Neural cell (in vitro differentiated cells): ENCODE measurements at regions not wholly inside any gene's neighbourhood (a gene's known extent, or its start where the extent isn't known, plus 50 kb on each side); places are given as distances from the start of the nearest gene placed in this dataset.

Experiments
- H2AFZ ChIP-seq: fragments of 200-600, 300-800 bp; sonication (generic), shearing (Covaris generic); 2 replicates; pipeline ENCODE4 v1.6.0; 2014; ENCODE audit warnings: low read depth, mild to moderate bottlenecking, antibody characterized with exemption, low read length, moderate library complexity
- H3F3A ChIP-seq: fragments of 200-600 bp; shearing (Covaris generic); 2 replicates; pipeline ENCODE4 v1.6.1; 2016; ENCODE audit warnings: mild to moderate bottlenecking, moderate library complexity, mixed read lengths, antibody characterized with exemption, low read length; ENCODE audit not compliant: insufficient read depth, poor library complexity, severe bottlenecking
- H3K27ac ChIP-seq: fragments of 200-600, 300-800 bp; sonication (generic), shearing (Covaris generic); 2 replicates; pipeline ENCODE4 v1.5.1; 2014; ENCODE audit warnings: mild to moderate bottlenecking, low read length, moderate library complexity
- H3K27me3 ChIP-seq: fragments of 300-800, 200-600 bp; sonication (generic), shearing (Covaris generic); 2 replicates; pipeline ENCODE4 v1.6.0; 2014; ENCODE audit warnings: mild to moderate bottlenecking, low read depth, low read length, moderate library complexity; ENCODE audit not compliant: insufficient read depth
- H3K36me3 ChIP-seq: fragments of 300-800, 200-600 bp; sonication (generic), shearing (Covaris generic); 2 replicates; pipeline ENCODE4 v1.5.1; 2014; ENCODE audit warnings: mild to moderate bottlenecking, antibody characterized with exemption, low read length, moderate library complexity; ENCODE audit not compliant: insufficient read depth
- H3K4me2 ChIP-seq: fragments of 300-800, 200-600 bp; sonication (generic), shearing (Covaris generic); 2 replicates; pipeline ENCODE4 v1.6.0; 2014; ENCODE audit warnings: mild to moderate bottlenecking, low read length
- H3K4me3 ChIP-seq: fragments of 300-800, 200-600 bp; sonication (generic), shearing (Covaris generic); 2 replicates; pipeline ENCODE4 v1.5.1; 2014; ENCODE audit warnings: mild to moderate bottlenecking, low read length, moderate library complexity
- H3K79me2 ChIP-seq: fragments of 200-600 bp; shearing (Covaris generic); replicated peaks from 2 replicates; pipeline ENCODE4 v1.6.0; 2014; ENCODE audit warnings: mild to moderate bottlenecking, low read length, moderate library complexity; ENCODE audit not compliant: insufficient read depth
- H3K9ac ChIP-seq: fragments of 300-800, 200-600 bp; sonication (generic), shearing (Covaris generic); 2 replicates; pipeline ENCODE4 v1.6.1; 2016; ENCODE audit warnings: mild to moderate bottlenecking, low read length, mixed read lengths
- H3K9me2 ChIP-seq: fragments of 200-600 bp; shearing (Covaris generic); 2 replicates; pipeline ENCODE4 v1.6.1; 2016; ENCODE audit warnings: mild to moderate bottlenecking, low read length, mixed read lengths; ENCODE audit not compliant: insufficient read depth
- H3K9me3 ChIP-seq: fragments of 200-600, 300-800 bp; sonication (generic), shearing (Covaris generic); 2 replicates; pipeline ENCODE4 v1.6.1; 2016; ENCODE audit warnings: mild to moderate bottlenecking, mixed run types, low read length, moderate library complexity, mixed read lengths
- H4K20me1 ChIP-seq: fragments of 200-600 bp; shearing (Covaris generic); 2 replicates; pipeline ENCODE4 v1.6.1; 2016; ENCODE audit warnings: mild to moderate bottlenecking, mixed run types; ENCODE audit not compliant: insufficient read depth
- EP300 ChIP-seq: fragments of 450-650 bp; conservative IDR thresholded peaks from 2 replicates; pipeline ENCODE4 v1.6.1; 2014; ENCODE audit warnings: antibody characterized with exemption, mild to moderate bottlenecking, moderate library complexity; ENCODE audit not compliant: poor library complexity, severe bottlenecking
- EZH2 ChIP-seq: fragments of 200-600, 300-800 bp; shearing (Covaris generic), sonication (generic); IDR thresholded peaks from 2 replicates; pipeline ENCODE4 v1.6.1; 2014; ENCODE audit warnings: antibody characterized with exemption, low read length, borderline replicate concordance, mild to moderate bottlenecking; ENCODE audit not compliant: insufficient read depth, poor library complexity, severe bottlenecking
- MXI1 ChIP-seq: fragments of 450-650 bp; conservative IDR thresholded peaks from 2 replicates; pipeline ENCODE4 v1.6.1; 2014; ENCODE audit warnings: antibody characterized with exemption, mild to moderate bottlenecking; ENCODE audit not compliant: poor library complexity, severe bottlenecking
- POLR2AphosphoS5 ChIP-seq: IDR thresholded peaks from 2 replicates; pipeline ENCODE4 v1.6.1; 2012
- RAD21 ChIP-seq: fragments of 450-650 bp; conservative IDR thresholded peaks from 2 replicates; pipeline ENCODE4 v1.6.1; 2014; ENCODE audit warnings: antibody characterized with exemption, mild to moderate bottlenecking, moderate library complexity
- SMC3 ChIP-seq: fragments of 450-650 bp; conservative IDR thresholded peaks from 2 replicates; pipeline ENCODE4 v1.6.1; 2014; ENCODE audit warnings: antibody characterized with exemption, mild to moderate bottlenecking, moderate library complexity; ENCODE audit not compliant: poor library complexity
- TAF1 ChIP-seq: IDR thresholded peaks from 2 replicates; pipeline ENCODE4 v1.6.1; 2012; ENCODE audit warnings: low read depth
- TF ChIP-seq, protein P1 (sequence below): fragments of 450-650 bp; IDR thresholded peaks from 2 replicates; pipeline ENCODE4 v1.5.1; 2014; ENCODE audit warnings: antibody characterized with exemption, mild to moderate bottlenecking, moderate library complexity; ENCODE audit not compliant: poor library complexity, severe bottlenecking
- TF ChIP-seq, protein P2 (sequence below): IDR thresholded peaks from 2 replicates; pipeline ENCODE4 v1.6.1; 2012; ENCODE audit warnings: borderline replicate concordance

DNA sequence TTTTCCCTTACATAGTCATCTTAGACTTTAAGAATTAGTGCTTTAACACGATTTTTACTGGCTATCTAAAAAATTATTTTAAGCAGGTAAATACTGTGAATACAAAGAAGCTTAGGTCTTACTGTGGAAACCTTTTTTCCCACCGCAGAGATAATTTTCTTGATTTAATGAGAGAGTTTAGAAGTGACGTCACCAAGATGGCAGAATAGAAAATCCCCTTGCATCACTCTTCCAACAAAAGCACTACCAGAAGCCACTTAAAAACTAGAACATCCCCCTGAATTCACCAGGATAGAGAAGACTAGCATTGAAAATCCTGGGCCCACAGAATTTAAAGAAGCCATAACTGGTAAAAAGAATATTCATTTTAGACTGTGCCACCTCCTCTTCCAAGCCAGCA is 375.4 kb upstream of the PTCHD4 start:
- Histone ChIP-seq H3K9me2 (no peaks in the 10 kb centered on the region), H3K4me2 (no peak overlapping the region)
- TF ChIP-seq, protein P1, sequence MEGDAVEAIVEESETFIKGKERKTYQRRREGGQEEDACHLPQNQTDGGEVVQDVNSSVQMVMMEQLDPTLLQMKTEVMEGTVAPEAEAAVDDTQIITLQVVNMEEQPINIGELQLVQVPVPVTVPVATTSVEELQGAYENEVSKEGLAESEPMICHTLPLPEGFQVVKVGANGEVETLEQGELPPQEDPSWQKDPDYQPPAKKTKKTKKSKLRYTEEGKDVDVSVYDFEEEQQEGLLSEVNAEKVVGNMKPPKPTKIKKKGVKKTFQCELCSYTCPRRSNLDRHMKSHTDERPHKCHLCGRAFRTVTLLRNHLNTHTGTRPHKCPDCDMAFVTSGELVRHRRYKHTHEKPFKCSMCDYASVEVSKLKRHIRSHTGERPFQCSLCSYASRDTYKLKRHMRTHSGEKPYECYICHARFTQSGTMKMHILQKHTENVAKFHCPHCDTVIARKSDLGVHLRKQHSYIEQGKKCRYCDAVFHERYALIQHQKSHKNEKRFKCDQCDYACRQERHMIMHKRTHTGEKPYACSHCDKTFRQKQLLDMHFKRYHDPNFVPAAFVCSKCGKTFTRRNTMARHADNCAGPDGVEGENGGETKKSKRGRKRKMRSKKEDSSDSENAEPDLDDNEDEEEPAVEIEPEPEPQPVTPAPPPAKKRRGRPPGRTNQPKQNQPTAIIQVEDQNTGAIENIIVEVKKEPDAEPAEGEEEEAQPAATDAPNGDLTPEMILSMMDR = no peak
- TF ChIP-seq EZH2 (no peak), EP300 (no peak), RAD21 (no peak), SMC3 (no peak), POLR2AphosphoS5 (no peak), TAF1 (no peak), MXI1 (no peak)
- TF ChIP-seq, protein P2, sequence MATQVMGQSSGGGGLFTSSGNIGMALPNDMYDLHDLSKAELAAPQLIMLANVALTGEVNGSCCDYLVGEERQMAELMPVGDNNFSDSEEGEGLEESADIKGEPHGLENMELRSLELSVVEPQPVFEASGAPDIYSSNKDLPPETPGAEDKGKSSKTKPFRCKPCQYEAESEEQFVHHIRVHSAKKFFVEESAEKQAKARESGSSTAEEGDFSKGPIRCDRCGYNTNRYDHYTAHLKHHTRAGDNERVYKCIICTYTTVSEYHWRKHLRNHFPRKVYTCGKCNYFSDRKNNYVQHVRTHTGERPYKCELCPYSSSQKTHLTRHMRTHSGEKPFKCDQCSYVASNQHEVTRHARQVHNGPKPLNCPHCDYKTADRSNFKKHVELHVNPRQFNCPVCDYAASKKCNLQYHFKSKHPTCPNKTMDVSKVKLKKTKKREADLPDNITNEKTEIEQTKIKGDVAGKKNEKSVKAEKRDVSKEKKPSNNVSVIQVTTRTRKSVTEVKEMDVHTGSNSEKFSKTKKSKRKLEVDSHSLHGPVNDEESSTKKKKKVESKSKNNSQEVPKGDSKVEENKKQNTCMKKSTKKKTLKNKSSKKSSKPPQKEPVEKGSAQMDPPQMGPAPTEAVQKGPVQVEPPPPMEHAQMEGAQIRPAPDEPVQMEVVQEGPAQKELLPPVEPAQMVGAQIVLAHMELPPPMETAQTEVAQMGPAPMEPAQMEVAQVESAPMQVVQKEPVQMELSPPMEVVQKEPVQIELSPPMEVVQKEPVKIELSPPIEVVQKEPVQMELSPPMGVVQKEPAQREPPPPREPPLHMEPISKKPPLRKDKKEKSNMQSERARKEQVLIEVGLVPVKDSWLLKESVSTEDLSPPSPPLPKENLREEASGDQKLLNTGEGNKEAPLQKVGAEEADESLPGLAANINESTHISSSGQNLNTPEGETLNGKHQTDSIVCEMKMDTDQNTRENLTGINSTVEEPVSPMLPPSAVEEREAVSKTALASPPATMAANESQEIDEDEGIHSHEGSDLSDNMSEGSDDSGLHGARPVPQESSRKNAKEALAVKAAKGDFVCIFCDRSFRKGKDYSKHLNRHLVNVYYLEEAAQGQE = no peak

DNA sequence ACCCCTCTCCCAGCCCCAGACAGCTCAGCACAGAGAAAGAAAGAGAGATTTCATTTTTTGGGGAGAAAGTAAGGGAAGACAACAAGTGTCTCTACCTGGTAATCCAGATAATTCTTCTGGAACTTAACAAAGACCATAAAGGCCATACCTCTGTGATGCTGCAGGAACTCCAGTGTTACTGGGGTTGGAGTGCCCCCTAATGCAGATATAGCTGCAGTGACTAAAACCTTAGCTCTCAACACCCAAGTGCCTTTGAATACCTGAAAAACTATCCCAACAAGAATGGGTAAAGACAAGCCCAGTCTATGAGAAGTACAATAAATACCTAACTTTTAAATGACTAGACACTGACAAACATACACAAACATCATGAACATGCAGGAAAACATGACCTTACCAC is 365.3 kb upstream of the PTCHD4 start:
- Histone ChIP-seq H3K27me3 (no peaks in the 10 kb centered on the region), H3K79me2 (no peaks in the 10 kb centered on the region), H3K36me3 (no peaks in the 10 kb centered on the region), H3K4me2 (no peak overlapping the region), H3K27ac (no peak overlapping the region), H3K9me3 (no peaks in the 10 kb centered on the region), H3K4me3 (no peak overlapping the region), H3F3A (no peaks in the 10 kb centered on the region), H2AFZ (no peak overlapping the region), H4K20me1 (no peaks in the 10 kb centered on the region), H3K9ac (no peak overlapping the region), H3K9me2 (no peaks in the 10 kb centered on the region)
- TF ChIP-seq POLR2AphosphoS5 (no peak), RAD21 (peak; percentile 19)

More for the DNA sequence above, 375.4 kb upstream of the PTCHD4 start:
- no peaks in the 10 kb centered on the region for H3K79me2 ChIP-seq
- no peak overlapping the region for H3K9ac ChIP-seq
- no peak overlapping the region for H3K4me3 ChIP-seq
- no peaks in the 10 kb centered on the region for H3K27me3 ChIP-seq
- no peaks in the 10 kb centered on the region for H4K20me1 ChIP-seq
- no peak overlapping the region for H3K27ac ChIP-seq
- H3K9me3 ChIP-seq = no peaks in the 10 kb centered on the region
- no peak overlapping the region for H2AFZ ChIP-seq
- no peaks in the 10 kb centered on the region for H3F3A ChIP-seq
- H3K36me3 ChIP-seq = no peaks in the 10 kb centered on the region

GRCh38 chr6:48475275-48475674 is 364.3 kb upstream of the PTCHD4 start:
- H3K36me3 ChIP-seq = no peaks in the 10 kb centered on the region
- H3K9ac ChIP-seq = no peak overlapping the region
- no peaks in the 10 kb centered on the region for H4K20me1 ChIP-seq
- no peak overlapping the region for H3K4me2 ChIP-seq
- H3K9me2 ChIP-seq = no peaks in the 10 kb centered on the region
- H3F3A ChIP-seq = no peaks in the 10 kb centered on the region
- H3K27me3 ChIP-seq = no peaks in the 10 kb centered on the region
- H3K4me3 ChIP-seq = no peak overlapping the region
- no peak overlapping the region for H2AFZ ChIP-seq
- H3K27ac ChIP-seq = no peak overlapping the region
- no peaks in the 10 kb centered on the region for H3K79me2 ChIP-seq
- no peaks in the 10 kb centered on the region for H3K9me3 ChIP-seq
- no peak for TF ChIP-seq SMC3
- TF ChIP-seq TAF1 = no peak
- TF ChIP-seq, protein P1 = no peak
- TF ChIP-seq RAD21 = no peak
- TF ChIP-seq, protein P2 = no peak
- no peak for TF ChIP-seq MXI1
- TF ChIP-seq POLR2AphosphoS5 = no peak
- TF ChIP-seq EP300 = no peak
- no peak for TF ChIP-seq EZH2
